ENCODE measurements at regions not wholly inside any gene's neighbourhood (a gene's known extent, or its start where the extent isn't known, plus 50 kb on each side); places are given as distances from the start of the nearest gene placed in this dataset.
"Not testable (repeated sequence)": the region's sequence is repeated elsewhere in the genome, so short reads cannot be mapped to it uniquely, and the experiment has no call there.

- no peak for TF ChIP-seq CTCF (IDR thresholded peaks at IDR 0.05; ENCODE audit: extremely low read depth, insufficient read depth, missing control alignments)
- in situ Hi-C loops (cut with MboI; ENCODE audit: low pct_unique_long_range_greater_than_20kb, low sequenced_read_pairs, unreplicated experiment), result no loop called here
- no peak for DNase-seq (ENCODE audit: low spot score)
These were observed 672.0 kb downstream of the RFPL4B start for GRCh38 chr6:113019176-113019575.

GRCh38 chr6:113027780-113028179, 680.6 kb downstream of the RFPL4B start:
- DNase-seq (ENCODE audit: low spot score), result no peak
- in situ Hi-C loops (cut with MboI; ENCODE audit: low pct_unique_long_range_greater_than_20kb, low sequenced_read_pairs, unreplicated experiment), result no loop called here
- TF ChIP-seq CTCF (IDR thresholded peaks at IDR 0.05; ENCODE audit: extremely low read depth, insufficient read depth, missing control alignments), result no peak

GRCh38 chr6:113029161-113029560, 682.0 kb downstream of the RFPL4B start:
- DNase-seq (ENCODE audit: low spot score); in situ Hi-C loops (cut with MboI; ENCODE audit: low pct_unique_long_range_greater_than_20kb, low sequenced_read_pairs, unreplicated experiment): not testable (repeated sequence)

- TF ChIP-seq CTCF (IDR thresholded peaks at IDR 0.05; ENCODE audit: extremely low read depth, insufficient read depth, missing control alignments), result no peak
- in situ Hi-C loops (cut with MboI; ENCODE audit: low pct_unique_long_range_greater_than_20kb, low sequenced_read_pairs, unreplicated experiment), result no loop called here
- no peak for DNase-seq (ENCODE audit: low spot score)
These were observed 684.6 kb downstream of the RFPL4B start for GRCh38 chr6:113031591-113032238.

- no peak for DNase-seq (ENCODE audit: low spot score)
- in situ Hi-C loops (cut with MboI; ENCODE audit: low pct_unique_long_range_greater_than_20kb, low sequenced_read_pairs, unreplicated experiment), result no loop called here
- no peak for TF ChIP-seq CTCF (IDR thresholded peaks at IDR 0.05; ENCODE audit: extremely low read depth, insufficient read depth, missing control alignments)
These were observed 691.9 kb downstream of the RFPL4B start for GRCh38 chr6:113039005-113039404.

GRCh38 chr6:113047148-113047547, 700.0 kb downstream of the RFPL4B start:
- no peak for DNase-seq (ENCODE audit: low spot score)
- no peak for TF ChIP-seq CTCF (IDR thresholded peaks at IDR 0.05; ENCODE audit: extremely low read depth, insufficient read depth, missing control alignments)
- in situ Hi-C loops (cut with MboI; ENCODE audit: low pct_unique_long_range_greater_than_20kb, low sequenced_read_pairs, unreplicated experiment), result no loop called here

- TF ChIP-seq CTCF (IDR thresholded peaks at IDR 0.05; ENCODE audit: extremely low read depth, insufficient read depth, missing control alignments), result no peak
- in situ Hi-C loops (cut with MboI; ENCODE audit: low pct_unique_long_range_greater_than_20kb, low sequenced_read_pairs, unreplicated experiment), result no loop called here
- DNase-seq (ENCODE audit: low spot score), result no peak
These were observed 700.8 kb downstream of the RFPL4B start for GRCh38 chr6:113047932-113048331.
